ENCODE measurements at regions not wholly inside any gene's neighbourhood (a gene's known extent, or its start where the extent isn't known, plus 50 kb on each side); places are given as distances from the start of the nearest gene placed in this dataset.
"Not testable (repeated sequence)": the region's sequence is repeated elsewhere in the genome, so short reads cannot be mapped to it uniquely, and the experiment has no call there.

GRCh38 chr2:242029422-242030225 lies 160.1 kb downstream of the RTP5 start:
- no peak for DNase-seq

GRCh38 chr2:242030226-242030575 lies 160.7 kb downstream of the RTP5 start:
- no peak for DNase-seq

- DNase-seq: no peak
Measured at GRCh38 chr2:242030858-242031257, 161.3 kb downstream of the RTP5 start.

- no peak for DNase-seq
Measured at GRCh38 chr2:242031481-242032019, 162.0 kb downstream of the RTP5 start.

DNA sequence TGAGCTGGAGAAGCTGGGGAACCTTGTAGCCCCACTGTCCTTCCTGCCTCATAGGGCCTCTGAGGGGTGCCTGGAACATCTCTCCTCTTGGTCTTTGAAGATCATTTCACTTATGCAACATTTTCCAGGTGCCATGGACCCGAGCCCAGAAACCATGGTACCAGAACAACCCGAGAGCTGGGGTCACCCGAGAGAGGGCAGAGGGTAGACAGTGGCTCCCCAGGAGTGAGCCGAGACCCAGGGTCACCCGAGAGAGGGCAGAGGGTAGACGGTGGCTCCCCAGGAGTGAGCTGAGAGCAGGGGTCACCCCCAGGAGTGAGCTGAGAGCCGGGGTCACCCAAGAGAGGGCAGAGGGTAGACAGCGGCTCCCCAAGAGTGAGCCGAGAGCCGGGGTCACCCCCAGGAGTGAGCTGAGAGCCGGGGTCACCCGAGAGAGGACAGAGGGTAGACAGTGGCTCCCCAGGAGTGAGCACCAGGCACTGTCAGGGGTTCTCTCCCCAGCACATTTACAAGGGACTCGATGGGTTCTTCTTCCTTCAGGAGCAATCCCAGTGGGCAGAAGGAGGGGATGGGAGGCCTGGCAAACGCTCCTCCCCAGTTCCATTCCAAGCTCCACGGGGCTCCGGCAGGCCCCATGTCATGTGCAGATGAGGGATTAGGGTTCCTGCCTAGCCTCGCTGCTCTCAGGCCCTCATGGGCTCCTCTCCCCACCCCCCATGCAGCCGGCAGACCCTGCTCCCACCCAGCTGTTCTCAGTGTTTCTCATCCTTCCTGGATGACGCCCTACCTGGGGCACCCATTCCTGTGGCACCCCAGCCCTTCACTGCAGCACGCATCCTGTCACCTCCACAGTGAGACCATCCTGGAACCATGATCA lies 163.5 kb downstream of the RTP5 start:
- no peak for DNase-seq

DNA sequence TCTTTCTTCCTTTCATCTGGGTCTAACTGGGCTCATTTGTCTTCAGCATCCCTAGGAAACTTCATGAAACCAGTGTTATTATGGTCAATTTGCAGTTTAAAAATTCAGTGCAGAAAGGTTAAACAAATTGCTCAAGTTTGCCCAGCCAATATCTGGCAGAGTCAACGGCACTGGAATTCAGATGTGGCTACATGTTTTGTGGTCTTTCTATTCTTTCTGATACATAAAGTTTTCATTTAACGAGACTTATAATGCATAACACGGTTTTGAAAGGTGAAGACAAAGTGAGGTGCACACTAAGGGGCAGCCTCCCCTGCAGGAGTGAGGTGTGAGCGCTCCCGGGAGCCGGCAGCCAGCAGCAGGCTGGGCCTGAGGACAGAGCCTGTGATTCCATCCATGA lies 164.6 kb downstream of the RTP5 start:
- DNase-seq: no peak

DNA sequence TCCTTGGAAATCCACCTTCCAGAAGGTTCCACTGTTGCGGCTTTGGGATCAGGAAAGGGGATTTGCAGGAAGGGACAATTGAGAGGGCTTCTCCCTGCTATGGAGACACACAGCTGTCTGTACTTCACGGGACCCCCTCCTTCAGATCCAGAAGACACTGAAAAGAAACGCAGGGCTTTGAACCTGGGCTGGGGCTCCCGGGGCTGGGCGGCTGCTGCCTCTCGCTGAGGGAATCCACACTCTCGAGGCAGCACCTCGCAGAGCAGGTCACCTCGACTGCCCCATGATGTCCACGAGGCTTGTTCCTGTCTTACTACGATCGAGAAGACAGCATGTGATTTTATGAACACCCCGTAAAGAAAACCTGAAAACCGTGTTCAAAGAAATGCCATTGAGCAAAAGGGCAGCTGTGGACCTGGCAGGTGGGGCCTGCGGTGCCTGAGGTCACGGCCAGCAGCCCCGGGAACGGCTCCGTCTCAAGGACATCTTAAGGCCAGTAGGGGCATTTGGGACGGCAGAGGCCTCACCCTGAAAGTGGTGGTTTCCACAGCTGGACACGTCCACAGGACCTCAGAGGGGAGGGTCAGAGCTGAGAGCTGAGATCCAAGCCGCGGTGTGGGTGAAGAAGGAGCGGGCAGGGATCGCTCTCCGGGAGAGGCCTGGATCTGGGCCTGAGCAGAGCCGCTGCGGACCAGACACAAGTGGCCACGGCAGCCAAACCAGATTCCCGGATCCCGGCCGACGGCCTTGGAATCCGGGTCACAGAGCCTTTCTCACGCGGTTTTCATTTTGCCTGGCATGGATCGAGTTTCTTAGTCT lies 165.7 kb downstream of the RTP5 start:
- no peak for DNase-seq

- no peak for DNase-seq
Measured at GRCh38 chr2:242035858-242036652, 166.5 kb downstream of the RTP5 start.

DNA sequence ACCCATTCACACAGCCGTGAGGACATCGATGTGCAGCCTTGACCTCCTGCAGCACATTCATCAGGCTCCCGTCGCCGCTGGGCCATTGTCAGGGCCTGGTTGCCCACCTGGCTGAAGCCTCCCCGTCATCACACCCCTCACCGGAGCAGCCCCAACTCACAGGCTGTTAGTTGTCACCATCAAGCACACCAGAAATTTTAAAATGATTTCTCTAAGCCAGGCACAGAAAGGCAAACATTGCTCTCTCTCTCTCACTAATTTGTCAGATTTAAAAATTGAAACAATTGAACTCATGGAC lies 167.1 kb downstream of the RTP5 start:
- no peak for DNase-seq

DNA sequence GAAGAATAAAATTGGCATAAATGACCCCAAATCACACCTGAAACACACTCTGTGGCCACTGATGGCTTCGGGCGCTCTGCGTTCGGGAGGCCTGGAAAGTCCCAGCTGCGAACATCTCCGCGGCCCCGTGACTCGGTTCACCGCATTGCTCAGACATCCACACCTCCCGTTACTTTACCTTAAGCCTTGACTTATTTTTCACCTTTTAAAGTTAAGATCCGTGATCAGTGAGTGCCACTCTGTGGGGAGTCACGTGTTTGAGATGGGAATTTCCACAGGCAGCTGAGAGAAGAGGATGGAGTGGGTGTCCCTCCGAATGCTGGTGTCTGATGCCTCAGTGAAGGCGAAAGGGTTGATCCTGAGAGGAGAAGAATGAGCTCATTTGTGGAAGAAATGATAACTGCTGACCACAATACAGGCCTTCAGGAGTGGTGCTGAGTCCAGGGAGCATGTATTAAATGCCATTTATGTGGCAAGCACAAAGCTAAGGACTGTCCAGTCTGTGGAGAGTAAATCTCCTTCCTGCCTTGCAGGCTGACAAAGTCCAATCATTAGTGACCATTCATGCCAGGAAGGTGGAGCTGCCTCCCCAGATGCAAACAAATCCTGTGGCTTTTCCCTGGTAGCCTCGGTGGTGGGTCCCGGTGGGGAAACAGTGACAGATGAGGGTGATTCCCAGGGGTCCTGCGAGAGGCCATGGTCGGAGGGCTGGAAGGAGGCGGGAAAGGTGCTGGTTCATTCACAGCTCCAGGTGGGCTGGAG lies 168.8 kb downstream of the RTP5 start:
- no peak for DNase-seq

GRCh38 chr2:242038928-242039341 lies 169.4 kb downstream of the RTP5 start:
- no peak for DNase-seq

- no peak for DNase-seq
Measured at GRCh38 chr2:242040303-242040655, 170.8 kb downstream of the RTP5 start.

GRCh38 chr2:242040681-242041080 lies 171.2 kb downstream of the RTP5 start:
- no peak for DNase-seq

DNA sequence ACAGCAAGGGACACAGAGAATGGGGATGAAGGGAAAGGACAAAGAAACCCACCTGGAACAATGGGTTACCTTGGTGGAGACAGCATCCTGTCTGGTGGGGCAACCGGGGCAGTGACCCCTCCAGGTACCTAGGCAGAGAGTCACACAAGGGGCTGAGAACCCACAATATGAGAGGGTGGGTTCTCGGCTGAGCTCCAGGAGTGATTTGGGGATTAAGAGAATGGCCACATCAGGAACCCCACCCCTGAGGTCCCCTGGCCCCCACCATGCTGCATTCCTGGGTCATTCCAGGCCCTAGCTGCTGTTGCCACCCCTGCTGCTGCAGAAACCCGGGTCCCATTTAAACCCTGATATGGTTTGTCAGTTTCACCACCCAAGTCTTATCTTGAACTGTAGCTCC lies 172.3 kb downstream of the RTP5 start:
- DNase-seq: no peak

GRCh38 chr2:242043538-242044312 lies 174.2 kb downstream of the RTP5 start:
- DNase-seq: no peak

DNA sequence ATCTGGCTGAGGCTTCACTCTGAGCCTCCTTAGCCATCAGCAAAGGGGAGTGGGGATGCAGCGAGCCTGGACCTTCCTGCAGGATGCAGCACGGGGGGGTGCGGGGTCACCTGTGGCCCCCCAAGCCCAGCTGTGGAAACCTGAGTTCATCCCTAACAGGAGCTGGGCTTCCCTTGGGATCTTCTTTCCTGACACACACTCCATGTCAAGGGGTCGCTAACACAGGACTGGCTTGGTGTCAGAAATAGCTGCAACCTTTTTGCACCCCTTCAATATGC lies 174.7 kb downstream of the RTP5 start:
- no peak for DNase-seq

- not testable (repeated sequence) for DNase-seq
Measured at GRCh38 chr2:242045596-242046144, 176.1 kb downstream of the RTP5 start.

DNA sequence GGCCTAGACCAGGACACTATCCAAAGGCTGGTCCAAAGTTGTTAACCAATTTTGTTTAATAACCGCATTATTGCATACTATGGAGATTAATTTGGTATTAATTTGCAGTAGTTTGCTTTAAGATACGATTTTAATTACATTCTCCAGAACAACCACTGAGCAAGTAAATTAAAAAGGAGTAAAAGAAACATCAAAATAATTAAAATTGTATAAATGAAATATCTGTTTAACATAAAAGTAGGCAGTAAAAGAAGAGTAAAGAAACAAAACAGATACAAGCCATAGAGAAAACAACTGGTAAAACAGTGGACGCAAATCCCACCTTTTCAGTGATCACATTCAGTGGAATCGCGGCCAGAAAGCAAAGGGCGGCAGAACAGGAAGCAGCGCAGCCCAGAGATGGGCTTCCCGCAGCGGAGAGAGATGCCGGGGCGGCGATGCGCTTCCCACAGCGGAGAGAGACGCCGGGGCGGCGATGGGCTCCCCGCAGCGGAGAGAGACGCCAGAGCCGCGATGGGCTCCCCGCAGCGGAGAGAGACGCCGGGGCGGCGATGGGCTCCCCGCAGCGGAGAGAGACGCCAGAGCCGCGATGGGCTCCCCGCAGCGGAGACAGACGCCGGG lies 176.8 kb downstream of the RTP5 start:
- no peak for DNase-seq

DNA sequence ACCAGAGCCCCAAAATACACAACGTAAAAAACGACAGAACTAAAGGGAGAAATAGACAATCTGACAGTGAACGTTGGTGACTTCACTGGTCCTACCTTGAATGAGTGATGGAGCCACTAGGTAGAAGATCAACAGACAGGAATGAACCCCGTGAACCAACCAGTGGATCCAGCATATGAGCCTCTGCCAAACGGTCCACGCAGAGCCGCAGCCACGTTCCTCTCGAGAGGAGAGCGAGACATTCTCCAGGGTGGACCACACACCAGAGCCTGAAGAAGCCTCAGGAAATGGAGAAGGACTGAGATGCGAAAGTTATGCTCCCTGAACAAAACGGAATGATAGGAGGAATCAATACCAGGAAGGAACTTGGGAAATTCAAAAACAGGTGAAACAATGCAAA lies 178.4 kb downstream of the RTP5 start:
- no peak for DNase-seq

DNA sequence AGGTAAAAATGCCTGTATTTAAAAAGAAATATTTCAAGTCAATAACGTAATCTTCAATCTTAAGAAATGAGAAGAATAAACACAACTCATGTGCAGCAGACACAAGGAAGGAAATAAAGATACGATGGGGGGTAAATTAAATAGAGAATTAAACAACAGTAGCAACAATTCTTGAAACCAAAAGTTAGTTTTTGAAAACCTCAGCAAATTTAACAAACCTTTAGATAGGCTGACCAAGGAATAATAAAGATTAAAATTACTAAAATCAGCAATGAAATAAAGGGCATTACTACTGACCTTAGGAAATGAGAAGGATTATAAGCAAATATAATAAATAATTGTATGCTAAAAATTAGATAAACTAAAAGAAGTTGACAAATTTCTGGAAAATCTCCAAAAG lies 178.9 kb downstream of the RTP5 start:
- DNase-seq: no peak

All from C1 segment of cervical spinal cord (tissue), 14 donors.